ENCODE measurements at regions not wholly inside any gene's neighbourhood (a gene's known extent, or its start where the extent isn't known, plus 50 kb on each side); places are given as distances from the start of the nearest gene placed in this dataset.

DNA sequence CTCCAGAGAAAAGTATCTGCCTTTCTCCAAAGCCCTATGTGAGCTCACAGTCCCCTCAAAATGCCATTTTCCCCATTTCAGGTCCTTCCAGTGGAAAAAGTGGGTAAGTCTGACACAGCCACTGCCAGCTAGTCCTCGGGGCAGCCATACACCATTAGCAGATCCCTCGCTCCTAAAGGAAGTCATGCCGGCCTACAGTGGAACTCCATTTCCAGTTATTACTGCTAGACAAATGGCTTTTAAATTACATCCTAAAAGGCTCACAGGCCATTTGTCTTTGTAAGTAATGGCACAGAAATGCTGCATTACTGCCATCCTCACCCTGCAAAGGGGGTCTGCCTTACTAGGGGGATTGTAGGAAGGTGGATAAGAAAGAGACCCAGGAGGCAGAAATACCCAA, 259.4 kb upstream of the SIX2 start:
- no peak overlapping the region for H3K4me3 ChIP-seq
- intact Hi-C loops (cut with DNase I; ENCODE audit: low total_unique reads), result no loop called here
- H3K27me3 ChIP-seq, result no peaks in the 10 kb centered on the region
- no peak overlapping the region for H3K27ac ChIP-seq
- no peaks in the 10 kb centered on the region for H3K36me3 ChIP-seq (ENCODE audit: low read depth, missing control alignments)
- no peaks in the 10 kb centered on the region for H3K4me1 ChIP-seq
- TF ChIP-seq POLR2A (IDR thresholded peaks at IDR 0.05), result no peak
- TF ChIP-seq, protein P1, sequence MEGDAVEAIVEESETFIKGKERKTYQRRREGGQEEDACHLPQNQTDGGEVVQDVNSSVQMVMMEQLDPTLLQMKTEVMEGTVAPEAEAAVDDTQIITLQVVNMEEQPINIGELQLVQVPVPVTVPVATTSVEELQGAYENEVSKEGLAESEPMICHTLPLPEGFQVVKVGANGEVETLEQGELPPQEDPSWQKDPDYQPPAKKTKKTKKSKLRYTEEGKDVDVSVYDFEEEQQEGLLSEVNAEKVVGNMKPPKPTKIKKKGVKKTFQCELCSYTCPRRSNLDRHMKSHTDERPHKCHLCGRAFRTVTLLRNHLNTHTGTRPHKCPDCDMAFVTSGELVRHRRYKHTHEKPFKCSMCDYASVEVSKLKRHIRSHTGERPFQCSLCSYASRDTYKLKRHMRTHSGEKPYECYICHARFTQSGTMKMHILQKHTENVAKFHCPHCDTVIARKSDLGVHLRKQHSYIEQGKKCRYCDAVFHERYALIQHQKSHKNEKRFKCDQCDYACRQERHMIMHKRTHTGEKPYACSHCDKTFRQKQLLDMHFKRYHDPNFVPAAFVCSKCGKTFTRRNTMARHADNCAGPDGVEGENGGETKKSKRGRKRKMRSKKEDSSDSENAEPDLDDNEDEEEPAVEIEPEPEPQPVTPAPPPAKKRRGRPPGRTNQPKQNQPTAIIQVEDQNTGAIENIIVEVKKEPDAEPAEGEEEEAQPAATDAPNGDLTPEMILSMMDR (IDR thresholded peaks at IDR 0.05), result no peak
- no peaks in the 10 kb centered on the region for H3K9me3 ChIP-seq
- no peak for DNase-seq
- WGBS, 2 donors, result 86 to 93% methylated on average over 3 of the region's 3 CpGs

DNA sequence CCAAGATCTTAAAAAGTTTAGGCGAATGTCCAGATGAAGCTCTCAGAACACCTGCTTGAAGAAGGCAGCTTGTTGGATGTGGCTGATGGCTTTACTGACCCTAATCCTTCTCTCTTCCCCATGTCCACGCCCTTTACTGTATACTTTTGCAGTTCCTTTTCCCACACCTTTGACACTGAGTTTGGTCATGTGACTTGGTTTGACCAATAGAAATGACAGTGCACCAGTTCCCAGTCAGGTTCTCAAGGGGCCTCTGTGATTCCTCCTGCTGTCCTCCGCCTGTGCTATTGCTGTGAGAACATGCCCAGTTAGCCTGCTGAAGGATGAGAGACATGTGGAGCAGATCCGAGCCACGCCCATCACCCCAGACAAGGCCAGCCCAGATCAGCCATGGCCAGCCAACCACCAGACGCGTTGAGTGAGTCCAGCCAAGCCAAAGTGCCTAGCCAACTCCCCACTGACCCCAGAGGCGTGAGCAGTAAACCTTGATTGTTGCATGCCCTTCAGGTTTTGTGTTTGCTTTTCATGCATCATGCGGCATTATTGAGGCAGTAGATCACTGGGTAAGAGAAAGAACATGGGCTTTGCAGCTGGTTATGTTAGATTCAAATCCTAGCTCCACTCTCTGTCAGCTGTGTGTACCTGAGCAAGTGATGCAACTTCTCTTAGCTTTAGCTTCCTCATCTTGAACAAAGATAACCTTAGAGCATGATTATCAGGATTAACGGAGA, 258.0 kb upstream of the SIX2 start:
- H3K9me3 ChIP-seq, result no peaks in the 10 kb centered on the region
- no peak for DNase-seq
- H3K4me3 ChIP-seq, result no peak overlapping the region
- no peaks in the 10 kb centered on the region for H3K36me3 ChIP-seq (ENCODE audit: low read depth, missing control alignments)
- no peak overlapping the region for H3K27ac ChIP-seq
- intact Hi-C loops (cut with DNase I; ENCODE audit: low total_unique reads), result no loop called here
- H3K27me3 ChIP-seq, result no peaks in the 10 kb centered on the region
- H3K4me1 ChIP-seq, result no peaks in the 10 kb centered on the region
- TF ChIP-seq, protein P1 (IDR thresholded peaks at IDR 0.05), result no peak
- no peak for TF ChIP-seq POLR2A (IDR thresholded peaks at IDR 0.05)
- WGBS, 2 donors, result 83 to 89% methylated on average over 7 to 10 of the region's 10 CpGs

DNA sequence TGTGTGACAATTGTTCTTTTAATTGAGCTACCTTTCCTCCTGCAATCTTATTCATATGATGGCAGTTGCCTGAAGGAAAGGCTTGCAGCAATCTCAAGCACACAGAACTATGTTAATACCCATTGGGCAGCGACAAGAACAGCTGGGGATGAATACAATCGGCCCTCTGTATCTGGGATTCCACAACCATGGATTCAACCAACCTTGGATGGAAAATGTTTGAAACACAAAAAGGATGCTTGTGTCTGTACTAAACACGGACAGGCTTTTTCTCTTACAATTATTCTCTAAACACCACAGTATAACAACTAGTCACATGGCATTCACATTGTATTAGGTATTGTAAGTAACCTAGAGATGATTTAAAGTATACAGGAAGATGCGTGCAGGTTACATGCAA, 256.1 kb upstream of the SIX2 start:
- Histone ChIP-seq H3K4me3 (no peak overlapping the region), H3K4me1 (no peaks in the 10 kb centered on the region), H3K27me3 (no peaks in the 10 kb centered on the region), H3K36me3 (ENCODE audit: low read depth, missing control alignments) (no peaks in the 10 kb centered on the region), H3K27ac (no peak overlapping the region), H3K9me3 (no peaks in the 10 kb centered on the region)
- intact Hi-C loops (cut with DNase I; ENCODE audit: low total_unique reads), result no loop called here
- TF ChIP-seq POLR2A (IDR thresholded peaks at IDR 0.05), result no peak
- TF ChIP-seq, protein P1 (IDR thresholded peaks at IDR 0.05), result no peak
- DNase-seq, result no peak
- 83 to 89% methylated on average over 4 of the region's 4 CpGs for WGBS, 2 donors

DNA sequence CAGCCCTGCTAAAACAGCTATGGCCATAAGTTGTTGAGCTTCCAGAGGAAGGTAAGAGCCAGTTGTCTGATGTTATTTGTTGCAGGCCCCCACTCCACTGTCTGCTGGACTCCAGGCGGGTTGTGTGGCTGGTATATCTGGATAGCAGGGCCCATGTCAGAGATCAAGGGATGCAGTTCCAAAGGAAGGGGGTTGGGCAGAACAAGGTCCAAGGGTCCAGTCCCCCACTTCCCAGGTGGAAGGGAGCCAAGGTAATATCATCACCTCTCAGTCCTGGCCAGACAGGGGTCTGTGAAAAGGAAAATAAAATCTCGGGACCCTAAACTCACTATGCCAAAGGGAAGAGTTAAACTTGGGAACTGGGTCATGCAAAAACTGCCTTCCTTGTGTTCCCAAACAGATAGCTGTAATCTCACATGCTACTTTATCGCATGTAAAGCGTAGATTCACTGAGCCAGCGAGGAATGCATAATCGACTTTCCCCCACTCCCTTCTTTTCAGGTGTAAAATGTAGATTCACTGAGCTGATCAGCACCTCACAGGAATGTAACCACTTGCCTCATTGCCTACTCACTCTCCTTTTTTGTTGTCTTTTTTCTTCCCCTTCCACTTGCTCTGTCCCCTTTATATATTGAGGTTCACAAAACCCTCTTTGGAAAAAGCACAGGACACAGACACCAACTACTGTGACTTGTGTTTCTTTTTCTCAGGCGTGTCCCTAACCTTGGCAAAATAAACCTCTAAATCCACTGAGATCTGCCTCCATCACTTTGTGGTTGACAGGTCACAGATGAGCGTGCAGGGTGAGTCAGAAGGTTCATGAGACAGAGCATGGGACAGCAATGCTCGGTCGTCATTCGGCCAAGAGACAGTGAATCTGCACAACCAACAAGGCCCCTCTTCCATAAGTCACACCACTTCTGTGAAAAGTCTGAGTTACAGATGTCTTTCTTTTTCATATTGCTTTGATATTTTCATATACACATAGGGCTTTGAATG, 255.3 kb upstream of the SIX2 start:
- 89 to 96% methylated on average over 11 of the region's 11 CpGs for WGBS, 2 donors

More for the DNA sequence above, 255.3 kb upstream of the SIX2 start:
- no peak for DNase-seq
- TF ChIP-seq, protein P1 (IDR thresholded peaks at IDR 0.05), result no peak
- TF ChIP-seq POLR2A (IDR thresholded peaks at IDR 0.05), result no peak
- H3K36me3 ChIP-seq (ENCODE audit: low read depth, missing control alignments), result no peaks in the 10 kb centered on the region
- H3K9me3 ChIP-seq, result no peaks in the 10 kb centered on the region
- H3K27me3 ChIP-seq, result no peaks in the 10 kb centered on the region
- no peak overlapping the region for H3K4me3 ChIP-seq
- H3K4me1 ChIP-seq, result no peaks in the 10 kb centered on the region
- H3K27ac ChIP-seq, result no peak overlapping the region
- intact Hi-C loops (cut with DNase I; ENCODE audit: low total_unique reads), result no loop called here

Data from testis (tissue), 2 donors.